Kidney tubule cell (primary cell): ENCODE measurements at regions not wholly inside any gene's neighbourhood (a gene's known extent, or its start where the extent isn't known, plus 50 kb on each side); places are given as distances from the start of the nearest gene placed in this dataset.
"Not testable (repeated sequence)": the region's sequence is repeated elsewhere in the genome, so short reads cannot be mapped to it uniquely, and the experiment has no call there.

Source experiments
- DNase-seq: peaks from one replicate; pipeline ENCODE4 v3.0.0-alpha.2; 2018; ENCODE audit warnings: low spot score

GRCh38 chr7:111676167-111676566 lies 113.9 kb upstream of the IMMP2L start:
- DNase-seq, result no peak

GRCh38 chr7:111672901-111673300 lies 110.6 kb upstream of the IMMP2L start:
- peak; percentile 5 for DNase-seq

- no peak for DNase-seq
Observed at GRCh38 chr7:111671927-111672326, 109.6 kb upstream of the IMMP2L start.

- DNase-seq, result no peak
Observed at GRCh38 chr7:111668711-111669110, 106.4 kb upstream of the IMMP2L start.

GRCh38 chr7:111667488-111667887 lies 105.2 kb upstream of the IMMP2L start:
- no peak for DNase-seq

GRCh38 chr7:111666260-111666659 lies 104.0 kb upstream of the IMMP2L start:
- DNase-seq, result no peak

- no peak for DNase-seq
Observed at GRCh38 chr7:111663771-111664170, 101.5 kb upstream of the IMMP2L start.

GRCh38 chr7:111662386-111662785 lies 100.1 kb upstream of the IMMP2L start:
- no peak for DNase-seq

- DNase-seq, result no peak
Observed at GRCh38 chr7:111660478-111660877, 98.2 kb upstream of the IMMP2L start.

- DNase-seq, result no peak
Observed at GRCh38 chr7:111658546-111658945, 96.3 kb upstream of the IMMP2L start.

- DNase-seq, result no peak
Observed at GRCh38 chr7:111657018-111657417, 94.7 kb upstream of the IMMP2L start.

GRCh38 chr7:111654343-111654742 lies 92.1 kb upstream of the IMMP2L start:
- DNase-seq, result no peak

GRCh38 chr7:111653846-111654245 lies 91.6 kb upstream of the IMMP2L start:
- no peak for DNase-seq

GRCh38 chr7:111650456-111650999 lies 88.2 kb upstream of the IMMP2L start:
- no peak for DNase-seq

- DNase-seq, result no peak
Observed at GRCh38 chr7:111647881-111648280, 85.6 kb upstream of the IMMP2L start.

- DNase-seq, result not testable (repeated sequence)
Observed at GRCh38 chr7:111644595-111644994, 82.3 kb upstream of the IMMP2L start.

- no peak for DNase-seq
Observed at GRCh38 chr7:111642373-111642772, 80.1 kb upstream of the IMMP2L start.

- DNase-seq, result no peak
Observed at GRCh38 chr7:111640416-111640815, 78.1 kb upstream of the IMMP2L start.

- DNase-seq, result no peak
Observed at GRCh38 chr7:111639934-111640333, 77.6 kb upstream of the IMMP2L start.

GRCh38 chr7:111638078-111638477 lies 75.8 kb upstream of the IMMP2L start:
- no peak for DNase-seq

GRCh38 chr7:111633878-111634277 lies 71.6 kb upstream of the IMMP2L start:
- DNase-seq, result no peak

- DNase-seq, result no peak
Observed at GRCh38 chr7:111630862-111631261, 68.6 kb upstream of the IMMP2L start.

- DNase-seq, result no peak
Observed at GRCh38 chr7:111622084-111622483, 59.8 kb upstream of the IMMP2L start.
